WTC11 (cell line): ENCODE measurements at regions not wholly inside any gene's neighbourhood (a gene's known extent, or its start where the extent isn't known, plus 50 kb on each side); places are given as distances from the start of the nearest gene placed in this dataset.

Source experiments
- ATAC-seq: fragments of 200-7000 bp; cut with Tn5 transposase; 2 replicates; pipeline ENCODE4 v1.10.0; 2021; ENCODE audit warnings: mild to moderate bottlenecking, moderate library complexity
- CTCF ChIA-PET: fragments of 300-600 bp; sonication (Branson Sonifier 250); formaldehyde crosslinking; loops from one replicate; lab custom pipeline; 2021; ENCODE audit warnings: antibody characterized with exemption; lab: Charles Lee
- POLR2A ChIA-PET: fragments of 350-600 bp; sonication (Branson Sonifier 250); formaldehyde crosslinking; loops from one replicate; lab custom pipeline; 2021; ENCODE audit warnings: antibody characterized with exemption; lab: Charles Lee
- DNase-seq: peaks from one replicate; pipeline ENCODE4 v3.0.0; 2021; ENCODE audit warnings: low spot score
- H3K27ac Mint-ChIP-seq: 2 replicates; pipeline ENCODE4 v1.8.0; 2021; ENCODE audit warnings: mixed read lengths
- H3K27me3 Mint-ChIP-seq: 2 replicates; pipeline ENCODE4 v1.8.0; 2021; ENCODE audit warnings: low read depth, mild to moderate bottlenecking, moderate library complexity, mixed read lengths
- H3K36me3 Mint-ChIP-seq: 2 replicates; pipeline ENCODE4 v1.8.0; 2021; ENCODE audit warnings: mixed read lengths
- H3K4me1 Mint-ChIP-seq: 2 replicates; pipeline ENCODE4 v1.8.0; 2022; ENCODE audit warnings: mixed read lengths
- H3K4me3 Mint-ChIP-seq: 2 replicates; pipeline ENCODE4 v1.8.0; 2021; ENCODE audit warnings: mild to moderate bottlenecking, moderate library complexity, mixed read lengths
- H3K9me3 Mint-ChIP-seq: 2 replicates; pipeline ENCODE4 v1.8.0; 2021; ENCODE audit warnings: mixed read lengths
- CREM ChIP-seq: sonication (generic); formaldehyde crosslinking; IDR thresholded peaks from 2 replicates; pipeline ENCODE4 v1.8.1; 2022; ENCODE audit warnings: mild to moderate bottlenecking, missing genetic modification reagents, moderate library complexity
- ESRRA ChIP-seq: sonication (generic); formaldehyde crosslinking; IDR thresholded peaks from 2 replicates; pipeline ENCODE4 v1.8.1; 2022; ENCODE audit warnings: mild to moderate bottlenecking, missing genetic modification reagents, borderline replicate concordance
- FOXJ3 ChIP-seq: sonication (generic); formaldehyde crosslinking; IDR thresholded peaks from 2 replicates; pipeline ENCODE4 v1.9.0; 2021; ENCODE audit warnings: missing genetic modification reagents, mild to moderate bottlenecking, borderline replicate concordance
- FOXP1 ChIP-seq: sonication (generic); formaldehyde crosslinking; IDR thresholded peaks from 2 replicates; pipeline ENCODE4 v1.8.0; 2022; ENCODE audit warnings: missing genetic modification reagents, mild to moderate bottlenecking, moderate library complexity, borderline replicate concordance
- GABPB1 ChIP-seq: sonication (generic); formaldehyde crosslinking; IDR thresholded peaks from 2 replicates; pipeline ENCODE4 v1.8.1; 2023; ENCODE audit warnings: mild to moderate bottlenecking, missing genetic modification reagents
- IRF2 ChIP-seq: sonication (generic); formaldehyde crosslinking; IDR thresholded peaks from 2 replicates; pipeline ENCODE4 v1.8.0; 2022; ENCODE audit warnings: low read depth, missing genetic modification reagents, borderline replicate concordance
- KAT7 ChIP-seq: sonication (generic); formaldehyde crosslinking; IDR thresholded peaks from 2 replicates; pipeline ENCODE4 v1.8.1; 2023; ENCODE audit warnings: missing genetic modification reagents, mild to moderate bottlenecking, borderline replicate concordance
- NFYB ChIP-seq: sonication (generic); formaldehyde crosslinking; conservative IDR thresholded peaks from 2 replicates; pipeline ENCODE4 v1.8.0; 2022; ENCODE audit warnings: low read depth, missing genetic modification reagents
- OVOL2 ChIP-seq: fragments of 250-450 bp; sonication (Bioruptor Pico); IDR thresholded peaks from 2 replicates; pipeline ENCODE4 v1.9.0; 2021; ENCODE audit warnings: mild to moderate bottlenecking, borderline replicate concordance
- SMAD4 ChIP-seq: sonication (generic); formaldehyde crosslinking; IDR thresholded peaks from 2 replicates; pipeline ENCODE4 v1.8.0; 2022; ENCODE audit warnings: mild to moderate bottlenecking, missing genetic modification reagents
- SOX15 ChIP-seq: fragments of 250-450 bp; sonication (Bioruptor Pico); IDR thresholded peaks from 2 replicates; pipeline ENCODE4 v1.9.0; 2021; ENCODE audit warnings: mild to moderate bottlenecking
- TEAD1 ChIP-seq: sonication (generic); formaldehyde crosslinking; IDR thresholded peaks from 2 replicates; pipeline ENCODE4 v1.8.0; 2022; ENCODE audit warnings: mild to moderate bottlenecking, missing genetic modification reagents
- ZBTB21 ChIP-seq: sonication (generic); formaldehyde crosslinking; IDR thresholded peaks from 2 replicates; pipeline ENCODE4 v1.8.1; 2023; ENCODE audit warnings: mild to moderate bottlenecking, missing genetic modification reagents, borderline replicate concordance
- ZNF138 ChIP-seq: sonication (generic); formaldehyde crosslinking; conservative IDR thresholded peaks from 2 replicates; pipeline ENCODE4 v1.8.1; 2022; ENCODE audit warnings: mild to moderate bottlenecking, moderate library complexity, missing genetic modification reagents
- ZNF317 ChIP-seq: sonication (generic); formaldehyde crosslinking; IDR thresholded peaks from 2 replicates; pipeline ENCODE4 v1.8.1; 2023; ENCODE audit warnings: low read depth, mild to moderate bottlenecking, moderate library complexity, missing genetic modification reagents, borderline replicate concordance
- TF ChIP-seq, protein P1 (sequence below): sonication (generic); formaldehyde crosslinking; conservative IDR thresholded peaks from 2 replicates; pipeline ENCODE4 v1.8.1; 2022; ENCODE audit warnings: mild to moderate bottlenecking, missing genetic modification reagents
- TF ChIP-seq, protein P2 (sequence below): sonication (generic); formaldehyde crosslinking; IDR thresholded peaks from 2 replicates; pipeline ENCODE4 v1.8.0; 2022; ENCODE audit warnings: mild to moderate bottlenecking, missing genetic modification reagents
- TF ChIP-seq, protein P3 (sequence below): fragments of 250-450 bp; sonication (Bioruptor Pico); IDR thresholded peaks from 2 replicates; pipeline ENCODE4 v1.8.0; 2021; ENCODE audit warnings: mild to moderate bottlenecking
- TF ChIP-seq, protein P4 (sequence below): sonication (generic); formaldehyde crosslinking; IDR thresholded peaks from 2 replicates; pipeline ENCODE4 v1.8.1; 2023; ENCODE audit warnings: mild to moderate bottlenecking, missing genetic modification reagents
- TF ChIP-seq, protein P5 (sequence below): sonication (generic); formaldehyde crosslinking; IDR thresholded peaks from 2 replicates; pipeline ENCODE4 v1.8.1; 2022; ENCODE audit warnings: mild to moderate bottlenecking, missing genetic modification reagents, moderate library complexity, borderline replicate concordance
- TF ChIP-seq, protein P6 (sequence below): sonication (generic); formaldehyde crosslinking; IDR thresholded peaks from 2 replicates; pipeline ENCODE4 v1.8.1; 2022; ENCODE audit warnings: missing genetic modification reagents, borderline replicate concordance
- TF ChIP-seq, protein P7 (sequence below): sonication (generic); formaldehyde crosslinking; IDR thresholded peaks from 2 replicates; pipeline ENCODE4 v1.8.0; 2022; ENCODE audit warnings: mild to moderate bottlenecking, missing genetic modification reagents
- TF ChIP-seq, protein P8 (sequence below): sonication (generic); formaldehyde crosslinking; IDR thresholded peaks from 2 replicates; pipeline ENCODE4 v1.8.1; 2023; ENCODE audit warnings: mild to moderate bottlenecking, missing genetic modification reagents, moderate library complexity

DNA sequence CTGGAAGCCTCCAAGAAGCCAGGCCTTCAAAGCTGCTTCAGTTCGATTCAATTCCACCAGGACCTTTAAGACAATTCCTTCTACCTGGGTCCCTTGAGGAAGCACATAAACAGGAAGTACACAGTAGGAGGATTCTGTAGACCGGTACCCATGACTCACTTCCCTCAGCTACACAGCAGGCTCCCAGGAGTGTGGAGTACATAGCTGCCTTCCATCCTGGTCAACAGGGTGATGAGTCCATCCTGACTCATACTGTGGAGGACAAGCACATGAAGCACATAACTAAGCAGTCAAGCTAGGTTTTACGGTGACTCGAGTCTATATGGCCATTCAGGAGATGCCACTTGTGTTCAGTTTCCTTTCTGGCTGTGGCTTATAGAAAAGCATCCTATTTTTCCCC lies 197.6 kb upstream of the RBM19 start:
- CTCF ChIA-PET, result interaction anchor here (1.6 kb wide), 1 partner anchor 183 kb away, joined by 6 read pairs; no protein-coding TSS in a partner anchor
- no peaks in the 10 kb centered on the region for H3K4me1 Mint-ChIP-seq
- TF ChIP-seq OVOL2 (no peak), NFYB (no peak), ZBTB21 (no peak), KAT7 (CRISPR knock-in tag) (no peak), FOXJ3 (CRISPR knock-in tag) (no peak)
- TF ChIP-seq, protein P1, sequence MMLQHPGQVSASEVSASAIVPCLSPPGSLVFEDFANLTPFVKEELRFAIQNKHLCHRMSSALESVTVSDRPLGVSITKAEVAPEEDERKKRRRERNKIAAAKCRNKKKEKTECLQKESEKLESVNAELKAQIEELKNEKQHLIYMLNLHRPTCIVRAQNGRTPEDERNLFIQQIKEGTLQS (CRISPR knock-in tag), result no peak
- TF ChIP-seq, protein P2, sequence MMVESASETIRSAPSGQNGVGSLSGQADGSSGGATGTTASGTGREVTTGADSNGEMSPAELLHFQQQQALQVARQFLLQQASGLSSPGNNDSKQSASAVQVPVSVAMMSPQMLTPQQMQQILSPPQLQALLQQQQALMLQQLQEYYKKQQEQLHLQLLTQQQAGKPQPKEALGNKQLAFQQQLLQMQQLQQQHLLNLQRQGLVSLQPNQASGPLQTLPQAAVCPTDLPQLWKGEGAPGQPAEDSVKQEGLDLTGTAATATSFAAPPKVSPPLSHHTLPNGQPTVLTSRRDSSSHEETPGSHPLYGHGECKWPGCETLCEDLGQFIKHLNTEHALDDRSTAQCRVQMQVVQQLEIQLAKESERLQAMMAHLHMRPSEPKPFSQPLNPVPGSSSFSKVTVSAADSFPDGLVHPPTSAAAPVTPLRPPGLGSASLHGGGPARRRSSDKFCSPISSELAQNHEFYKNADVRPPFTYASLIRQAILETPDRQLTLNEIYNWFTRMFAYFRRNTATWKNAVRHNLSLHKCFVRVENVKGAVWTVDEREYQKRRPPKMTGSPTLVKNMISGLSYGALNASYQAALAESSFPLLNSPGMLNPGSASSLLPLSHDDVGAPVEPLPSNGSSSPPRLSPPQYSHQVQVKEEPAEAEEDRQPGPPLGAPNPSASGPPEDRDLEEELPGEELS (CRISPR knock-in tag), result no peak
- TF ChIP-seq, all 79 proteins: peak for 0
- Mint-ChIP-seq H3K27me3 (peaks cover 33% of the 10 kb centered on the region), H3K9me3 (no peaks in the 10 kb centered on the region; the same call in 1 of the 2 replicates), H3K36me3 (no peaks in the 10 kb centered on the region), H3K4me3 (no peak overlapping the region), H3K27ac (no peak overlapping the region)
- POLR2A ChIA-PET, result no interaction called here
- no peak for ATAC-seq
- DNase-seq, result no peak

DNA sequence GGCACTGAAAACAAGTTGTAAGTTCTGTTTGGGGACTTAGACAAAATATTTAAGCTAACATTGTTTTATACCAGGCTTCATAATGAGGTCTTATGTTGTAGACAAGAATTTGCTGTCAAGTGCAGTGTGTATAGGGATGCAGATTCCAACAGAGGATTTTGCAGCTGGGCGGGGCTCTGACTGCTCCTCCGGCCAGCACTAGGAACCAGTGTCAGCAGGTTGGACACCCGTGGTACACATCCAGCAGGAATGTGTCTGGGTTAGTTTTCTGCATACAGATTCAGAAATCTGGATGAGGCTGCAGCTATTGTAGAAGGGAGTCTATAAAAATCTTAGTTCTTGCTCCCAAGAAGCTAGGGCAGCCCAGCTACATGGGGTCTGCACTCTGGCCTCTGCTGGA lies 194.3 kb upstream of the RBM19 start:
- CTCF ChIA-PET, result no interaction called here
- Mint-ChIP-seq H3K9me3 (peaks cover 3% of the 10 kb centered on the region; the same call in 1 of the 2 replicates), H3K4me1 (no peaks in the 10 kb centered on the region), H3K27ac (no peak overlapping the region), H3K4me3 (no peak overlapping the region), H3K27me3 (peaks cover 22% of the 10 kb centered on the region), H3K36me3 (no peaks in the 10 kb centered on the region)
- ATAC-seq, result no peak
- POLR2A ChIA-PET, result no interaction called here
- no peak for DNase-seq
- TF ChIP-seq ZNF317 (CRISPR knock-in tag) (no peak), CREM (CRISPR knock-in tag) (no peak), FOXJ3 (CRISPR knock-in tag) (no peak), FOXP1 (CRISPR knock-in tag) (no peak), SOX15 (no peak), SMAD4 (no peak), IRF2 (CRISPR knock-in tag) (no peak), ESRRA (no peak), TEAD1 (CRISPR knock-in tag) (no peak), ZNF138 (CRISPR knock-in tag) (no peak), GABPB1 (CRISPR knock-in tag) (no peak)
- TF ChIP-seq, protein P1 (CRISPR knock-in tag), result no peak
- TF ChIP-seq, protein P3, sequence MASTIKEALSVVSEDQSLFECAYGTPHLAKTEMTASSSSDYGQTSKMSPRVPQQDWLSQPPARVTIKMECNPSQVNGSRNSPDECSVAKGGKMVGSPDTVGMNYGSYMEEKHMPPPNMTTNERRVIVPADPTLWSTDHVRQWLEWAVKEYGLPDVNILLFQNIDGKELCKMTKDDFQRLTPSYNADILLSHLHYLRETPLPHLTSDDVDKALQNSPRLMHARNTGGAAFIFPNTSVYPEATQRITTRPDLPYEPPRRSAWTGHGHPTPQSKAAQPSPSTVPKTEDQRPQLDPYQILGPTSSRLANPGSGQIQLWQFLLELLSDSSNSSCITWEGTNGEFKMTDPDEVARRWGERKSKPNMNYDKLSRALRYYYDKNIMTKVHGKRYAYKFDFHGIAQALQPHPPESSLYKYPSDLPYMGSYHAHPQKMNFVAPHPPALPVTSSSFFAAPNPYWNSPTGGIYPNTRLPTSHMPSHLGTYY (CRISPR knock-in tag), result no peak
- TF ChIP-seq, protein P4, sequence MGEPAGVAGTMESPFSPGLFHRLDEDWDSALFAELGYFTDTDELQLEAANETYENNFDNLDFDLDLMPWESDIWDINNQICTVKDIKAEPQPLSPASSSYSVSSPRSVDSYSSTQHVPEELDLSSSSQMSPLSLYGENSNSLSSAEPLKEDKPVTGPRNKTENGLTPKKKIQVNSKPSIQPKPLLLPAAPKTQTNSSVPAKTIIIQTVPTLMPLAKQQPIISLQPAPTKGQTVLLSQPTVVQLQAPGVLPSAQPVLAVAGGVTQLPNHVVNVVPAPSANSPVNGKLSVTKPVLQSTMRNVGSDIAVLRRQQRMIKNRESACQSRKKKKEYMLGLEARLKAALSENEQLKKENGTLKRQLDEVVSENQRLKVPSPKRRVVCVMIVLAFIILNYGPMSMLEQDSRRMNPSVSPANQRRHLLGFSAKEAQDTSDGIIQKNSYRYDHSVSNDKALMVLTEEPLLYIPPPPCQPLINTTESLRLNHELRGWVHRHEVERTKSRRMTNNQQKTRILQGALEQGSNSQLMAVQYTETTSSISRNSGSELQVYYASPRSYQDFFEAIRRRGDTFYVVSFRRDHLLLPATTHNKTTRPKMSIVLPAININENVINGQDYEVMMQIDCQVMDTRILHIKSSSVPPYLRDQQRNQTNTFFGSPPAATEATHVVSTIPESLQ (CRISPR knock-in tag), result no peak
- TF ChIP-seq, protein P5, sequence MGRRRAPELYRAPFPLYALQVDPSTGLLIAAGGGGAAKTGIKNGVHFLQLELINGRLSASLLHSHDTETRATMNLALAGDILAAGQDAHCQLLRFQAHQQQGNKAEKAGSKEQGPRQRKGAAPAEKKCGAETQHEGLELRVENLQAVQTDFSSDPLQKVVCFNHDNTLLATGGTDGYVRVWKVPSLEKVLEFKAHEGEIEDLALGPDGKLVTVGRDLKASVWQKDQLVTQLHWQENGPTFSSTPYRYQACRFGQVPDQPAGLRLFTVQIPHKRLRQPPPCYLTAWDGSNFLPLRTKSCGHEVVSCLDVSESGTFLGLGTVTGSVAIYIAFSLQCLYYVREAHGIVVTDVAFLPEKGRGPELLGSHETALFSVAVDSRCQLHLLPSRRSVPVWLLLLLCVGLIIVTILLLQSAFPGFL (CRISPR knock-in tag), result no peak
- TF ChIP-seq, protein P6, sequence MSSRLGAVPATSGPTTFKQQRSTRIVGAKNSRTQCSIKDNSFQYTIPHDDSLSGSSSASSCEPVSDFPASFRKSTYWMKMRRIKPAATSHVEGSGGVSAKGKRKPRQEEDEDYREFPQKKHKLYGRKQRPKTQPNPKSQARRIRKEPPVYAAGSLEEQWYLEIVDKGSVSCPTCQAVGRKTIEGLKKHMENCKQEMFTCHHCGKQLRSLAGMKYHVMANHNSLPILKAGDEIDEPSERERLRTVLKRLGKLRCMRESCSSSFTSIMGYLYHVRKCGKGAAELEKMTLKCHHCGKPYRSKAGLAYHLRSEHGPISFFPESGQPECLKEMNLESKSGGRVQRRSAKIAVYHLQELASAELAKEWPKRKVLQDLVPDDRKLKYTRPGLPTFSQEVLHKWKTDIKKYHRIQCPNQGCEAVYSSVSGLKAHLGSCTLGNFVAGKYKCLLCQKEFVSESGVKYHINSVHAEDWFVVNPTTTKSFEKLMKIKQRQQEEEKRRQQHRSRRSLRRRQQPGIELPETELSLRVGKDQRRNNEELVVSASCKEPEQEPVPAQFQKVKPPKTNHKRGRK (CRISPR knock-in tag), result no peak
- TF ChIP-seq, protein P7, sequence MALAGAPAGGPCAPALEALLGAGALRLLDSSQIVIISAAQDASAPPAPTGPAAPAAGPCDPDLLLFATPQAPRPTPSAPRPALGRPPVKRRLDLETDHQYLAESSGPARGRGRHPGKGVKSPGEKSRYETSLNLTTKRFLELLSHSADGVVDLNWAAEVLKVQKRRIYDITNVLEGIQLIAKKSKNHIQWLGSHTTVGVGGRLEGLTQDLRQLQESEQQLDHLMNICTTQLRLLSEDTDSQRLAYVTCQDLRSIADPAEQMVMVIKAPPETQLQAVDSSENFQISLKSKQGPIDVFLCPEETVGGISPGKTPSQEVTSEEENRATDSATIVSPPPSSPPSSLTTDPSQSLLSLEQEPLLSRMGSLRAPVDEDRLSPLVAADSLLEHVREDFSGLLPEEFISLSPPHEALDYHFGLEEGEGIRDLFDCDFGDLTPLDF (CRISPR knock-in tag), result no peak
- TF ChIP-seq, protein P8, sequence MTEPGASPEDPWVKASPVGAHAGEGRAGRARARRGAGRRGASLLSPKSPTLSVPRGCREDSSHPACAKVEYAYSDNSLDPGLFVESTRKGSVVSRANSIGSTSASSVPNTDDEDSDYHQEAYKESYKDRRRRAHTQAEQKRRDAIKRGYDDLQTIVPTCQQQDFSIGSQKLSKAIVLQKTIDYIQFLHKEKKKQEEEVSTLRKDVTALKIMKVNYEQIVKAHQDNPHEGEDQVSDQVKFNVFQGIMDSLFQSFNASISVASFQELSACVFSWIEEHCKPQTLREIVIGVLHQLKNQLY, result no peak
